HG03175 (cell line): ENCODE measurements at regions not wholly inside any gene's neighbourhood (a gene's known extent, or its start where the extent isn't known, plus 50 kb on each side); places are given as distances from the start of the nearest gene placed in this dataset.

Experiments
- ATAC-seq: cut with Tn5 transposase; IDR thresholded peaks from one replicate; pipeline ENCODE4 v1.9.1; 2021; ENCODE audit warnings: mild to moderate bottlenecking, moderate library complexity; ENCODE audit not compliant: unreplicated experiment

- ATAC-seq: no peak
Measured at GRCh38 chr4:165610679-165611437, 232.1 kb downstream of the CPE start.

GRCh38 chr4:165612936-165613335 lies 234.1 kb downstream of the CPE start:
- peak; percentile 80 for ATAC-seq

- no peak for ATAC-seq
Measured at GRCh38 chr4:165613581-165613980, 234.8 kb downstream of the CPE start.

- ATAC-seq: no peak
Measured at GRCh38 chr4:165620913-165621312, 242.1 kb downstream of the CPE start.

- ATAC-seq: no peak
Measured at GRCh38 chr4:165621983-165622382, 243.2 kb downstream of the CPE start.

- ATAC-seq: no peak
Measured at GRCh38 chr4:165625281-165625680, 246.5 kb downstream of the CPE start.

- ATAC-seq: no peak
Measured at GRCh38 chr4:165626316-165626715, 246.7 kb upstream of the TLL1 start.

GRCh38 chr4:165627128-165627527 lies 245.9 kb upstream of the TLL1 start:
- ATAC-seq: no peak

- no peak for ATAC-seq
Measured at GRCh38 chr4:165627548-165627947, 245.5 kb upstream of the TLL1 start.

GRCh38 chr4:165628572-165628971 lies 244.5 kb upstream of the TLL1 start:
- no peak for ATAC-seq

GRCh38 chr4:165630671-165631070 lies 242.4 kb upstream of the TLL1 start:
- no peak for ATAC-seq

GRCh38 chr4:165631208-165631894 lies 241.7 kb upstream of the TLL1 start:
- ATAC-seq: no peak

GRCh38 chr4:165631912-165632311 lies 241.1 kb upstream of the TLL1 start:
- ATAC-seq: no peak

GRCh38 chr4:165634766-165635165 lies 238.3 kb upstream of the TLL1 start:
- ATAC-seq: no peak

- no peak for ATAC-seq
Measured at GRCh38 chr4:165635381-165635780, 237.7 kb upstream of the TLL1 start.

- ATAC-seq: no peak
Measured at GRCh38 chr4:165635951-165636350, 237.1 kb upstream of the TLL1 start.

- ATAC-seq: no peak
Measured at GRCh38 chr4:165651901-165652300, 221.1 kb upstream of the TLL1 start.

- ATAC-seq: no peak
Measured at GRCh38 chr4:165654556-165654955, 218.5 kb upstream of the TLL1 start.

- ATAC-seq: no peak
Measured at GRCh38 chr4:165656399-165656798, 216.6 kb upstream of the TLL1 start.

GRCh38 chr4:165656829-165657490 lies 216.1 kb upstream of the TLL1 start:
- ATAC-seq: no peak

GRCh38 chr4:165662341-165662740 lies 210.7 kb upstream of the TLL1 start:
- no peak for ATAC-seq

- no peak for ATAC-seq
Measured at GRCh38 chr4:165663411-165663810, 209.6 kb upstream of the TLL1 start.
